SKM-1 (cell line): ENCODE measurements at regions not wholly inside any gene's neighbourhood (a gene's known extent, or its start where the extent isn't known, plus 50 kb on each side); places are given as distances from the start of the nearest gene placed in this dataset.
"Not testable (repeated sequence)": the region's sequence is repeated elsewhere in the genome, so short reads cannot be mapped to it uniquely, and the experiment has no call there.

Experiments used
- DNase-seq: peaks from one replicate; lab custom pipeline; 2025; ENCODE audit not compliant: unreplicated experiment; lab: John Stamatoyannopoulos, UW

DNA sequence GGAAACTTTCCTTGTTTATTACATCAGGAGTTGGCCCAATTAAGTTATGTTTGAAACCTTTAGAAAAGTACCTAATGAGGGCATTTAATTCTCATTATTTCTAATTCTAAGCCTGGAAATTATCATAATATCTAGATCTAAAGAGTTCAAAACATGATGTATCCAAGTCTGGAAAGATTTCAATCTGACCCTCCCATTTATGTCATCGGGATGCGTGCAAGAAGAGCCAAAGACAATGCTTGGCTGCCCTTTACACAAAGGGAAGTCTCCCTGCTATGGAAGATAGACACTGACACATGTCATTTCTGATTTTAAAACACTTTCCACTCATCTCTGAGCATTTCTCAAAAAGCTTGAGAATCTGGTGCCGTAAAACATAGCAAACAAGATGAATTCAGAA, 222.4 kb downstream of the ANTXR2 start:
- no peak for DNase-seq

DNA sequence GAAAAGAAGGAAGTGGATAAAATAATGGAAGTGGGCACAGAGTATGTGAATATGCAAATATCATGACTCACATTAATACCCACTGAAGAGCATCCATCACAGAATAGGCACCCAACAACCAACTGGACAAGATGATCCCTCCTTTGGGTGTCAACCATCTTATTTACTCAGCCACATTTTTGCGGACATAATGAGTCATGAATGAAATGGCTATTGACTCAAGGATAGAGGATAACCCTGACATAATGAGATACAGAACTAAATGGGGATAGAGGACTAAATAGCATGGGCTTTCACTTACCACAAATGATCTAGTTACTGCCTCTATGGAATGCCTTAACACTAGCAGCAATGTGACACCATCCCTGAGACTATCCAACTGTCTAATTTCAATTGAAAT, 224.7 kb downstream of the ANTXR2 start:
- DNase-seq: no peak

DNA sequence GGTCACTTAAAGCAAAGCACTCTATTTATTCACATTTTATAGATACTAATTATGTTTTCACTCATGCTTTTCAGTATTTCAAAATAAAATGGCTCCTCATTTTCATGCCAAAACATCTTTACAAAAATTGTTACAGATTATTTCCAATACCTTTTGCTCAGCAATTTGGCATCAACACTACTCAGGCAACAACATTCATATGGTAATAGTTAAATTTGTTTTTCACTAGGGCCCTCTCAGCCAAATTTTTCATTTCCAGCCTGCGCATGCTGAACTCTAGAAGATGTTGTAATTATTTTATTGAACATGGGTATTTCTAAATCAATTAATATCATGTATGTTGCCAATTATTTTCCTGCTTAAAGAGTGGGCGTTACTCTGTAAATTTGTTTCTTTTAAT, 225.6 kb downstream of the ANTXR2 start:
- no peak for DNase-seq

DNA sequence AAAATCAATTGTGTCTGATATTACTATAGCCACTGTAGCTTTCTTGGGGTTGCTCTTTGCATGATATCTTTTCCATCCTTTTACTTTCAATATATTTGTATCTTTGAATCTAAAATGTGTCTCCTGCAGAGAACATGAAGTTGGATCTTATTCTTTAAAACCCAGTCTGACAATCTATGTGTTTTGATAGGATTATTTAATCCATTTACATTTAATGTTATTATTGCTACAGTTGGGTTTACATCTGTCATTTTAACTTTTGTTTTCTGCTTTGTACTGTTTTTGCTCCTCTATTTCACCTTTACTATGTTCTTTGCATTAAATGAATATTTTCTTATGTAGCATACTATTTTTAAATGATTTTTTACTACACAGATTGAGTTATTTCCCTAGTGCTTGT, 230.9 kb downstream of the ANTXR2 start:
- DNase-seq: no peak

DNA sequence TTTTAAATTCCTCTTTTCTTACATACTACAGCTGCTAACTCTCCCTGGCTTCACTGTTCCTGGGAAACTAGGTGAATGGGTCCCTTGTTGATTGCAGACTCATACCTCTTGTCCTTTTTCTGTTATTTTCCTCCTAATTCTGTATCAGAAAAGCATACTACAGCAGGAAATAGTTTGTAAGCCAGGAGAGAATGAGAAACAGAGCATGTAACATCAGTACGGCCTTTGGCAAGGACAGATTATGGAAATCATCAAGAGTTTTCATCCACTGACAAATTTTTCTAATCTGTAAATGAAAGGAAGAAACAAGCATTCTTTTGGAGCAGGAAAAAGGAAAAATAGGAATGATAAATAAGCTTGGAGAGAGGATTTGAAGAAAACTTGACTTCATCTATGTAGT, 239.2 kb downstream of the ANTXR2 start:
- DNase-seq: no peak

DNA sequence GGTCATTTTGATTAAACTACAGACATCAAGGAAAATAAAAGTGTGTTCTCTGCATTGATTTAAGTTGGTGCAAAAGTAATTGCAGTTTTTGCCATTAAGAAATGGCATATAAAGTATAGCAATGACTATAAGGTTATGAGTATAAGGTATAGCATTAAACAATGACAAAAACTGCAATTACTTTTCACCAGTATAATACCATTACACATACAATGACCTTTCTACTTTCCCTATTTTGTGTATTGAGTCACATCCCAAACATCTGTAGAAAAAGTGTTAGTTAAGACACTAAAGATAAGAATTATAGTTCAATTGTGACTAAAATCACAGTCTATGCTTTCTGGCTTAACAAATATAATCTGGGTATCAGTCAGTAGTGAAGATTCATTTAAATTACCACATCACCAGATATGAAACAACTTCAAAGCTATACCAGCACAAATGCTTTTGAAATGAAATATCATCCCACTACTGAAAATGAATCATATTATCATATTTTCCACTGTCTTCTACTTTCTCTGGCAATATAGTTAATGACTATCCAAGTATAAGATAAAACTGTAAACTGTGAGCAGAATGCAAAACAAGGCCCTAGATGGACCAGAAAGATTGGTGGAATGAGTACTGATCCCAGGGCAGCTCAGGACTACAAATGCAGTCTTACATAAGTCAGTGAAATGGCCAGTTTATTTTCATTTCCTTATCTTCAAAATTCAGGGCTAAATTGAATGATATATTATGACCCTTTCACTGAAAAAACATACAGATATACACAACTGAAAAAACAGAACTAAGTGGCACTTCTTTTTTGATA, 241.1 kb downstream of the ANTXR2 start:
- DNase-seq: no peak

DNA sequence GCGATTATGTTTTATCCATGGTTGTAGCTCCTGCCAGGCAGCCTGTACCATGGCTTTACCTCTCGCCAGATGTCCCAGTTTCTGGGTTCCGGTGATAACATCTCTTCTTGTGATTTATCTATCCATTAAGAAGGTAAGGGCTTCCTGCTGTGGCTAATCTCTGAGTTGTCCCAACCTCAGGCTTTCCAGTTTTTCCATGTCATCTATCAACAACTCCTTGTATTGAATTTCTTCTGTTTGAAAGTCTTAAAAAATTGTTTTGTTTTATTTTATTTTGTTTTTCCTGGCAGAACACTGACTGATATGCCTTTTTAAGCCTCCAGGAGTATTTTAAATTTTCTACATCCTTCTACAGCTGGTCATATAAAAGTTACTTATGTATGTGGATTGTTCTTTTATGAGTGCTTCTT, 241.9 kb downstream of the ANTXR2 start:
- DNase-seq: no peak

DNA sequence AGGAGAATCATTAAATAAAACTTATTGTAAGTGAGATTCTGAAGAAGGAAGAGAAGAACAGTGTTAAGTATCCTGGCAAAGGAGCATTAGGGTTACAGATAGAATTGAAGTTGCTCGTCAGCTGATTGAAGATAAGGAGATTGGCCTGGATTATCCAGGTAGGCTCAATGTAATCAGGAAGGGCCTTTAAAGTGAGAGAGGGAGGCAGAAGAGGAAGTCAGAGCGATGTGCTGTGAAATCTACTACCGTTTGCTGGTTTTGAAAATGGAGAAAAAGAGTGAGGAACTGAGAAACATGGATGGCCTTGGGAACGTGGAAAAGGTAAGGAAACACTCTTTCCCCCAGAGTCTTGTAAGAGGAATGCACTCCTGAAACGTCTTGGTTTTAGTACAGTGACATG, 245.7 kb downstream of the ANTXR2 start:
- DNase-seq: no peak

DNA sequence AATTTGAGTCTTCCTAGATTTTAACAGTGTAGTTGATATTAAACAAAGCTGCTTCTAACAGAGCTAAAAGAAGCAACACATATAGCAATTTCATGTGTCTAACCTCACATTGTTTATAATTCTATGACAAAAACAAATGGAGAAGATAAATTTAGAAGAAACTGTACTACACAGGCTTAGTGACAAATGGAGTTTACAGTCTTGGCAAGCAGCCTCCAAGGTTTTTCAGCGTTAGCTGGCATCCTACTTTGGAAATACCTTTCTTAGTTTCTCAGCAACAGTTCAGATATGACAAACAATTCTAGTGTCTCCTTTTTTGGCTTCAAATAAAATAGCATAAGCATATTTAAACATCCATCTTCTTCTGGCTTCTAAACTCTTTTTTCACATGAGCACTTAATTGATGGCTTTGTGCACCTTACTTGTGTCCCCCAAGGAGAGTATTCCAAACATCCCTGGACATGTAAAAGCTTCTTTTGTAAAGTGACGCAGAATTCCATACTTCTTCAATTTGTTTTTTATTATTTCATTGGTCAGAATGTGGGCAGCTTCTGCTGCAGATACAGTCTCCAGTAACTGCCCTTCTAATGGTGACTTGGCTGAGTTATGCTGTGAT, 249.8 kb downstream of the ANTXR2 start:
- no peak for DNase-seq

DNA sequence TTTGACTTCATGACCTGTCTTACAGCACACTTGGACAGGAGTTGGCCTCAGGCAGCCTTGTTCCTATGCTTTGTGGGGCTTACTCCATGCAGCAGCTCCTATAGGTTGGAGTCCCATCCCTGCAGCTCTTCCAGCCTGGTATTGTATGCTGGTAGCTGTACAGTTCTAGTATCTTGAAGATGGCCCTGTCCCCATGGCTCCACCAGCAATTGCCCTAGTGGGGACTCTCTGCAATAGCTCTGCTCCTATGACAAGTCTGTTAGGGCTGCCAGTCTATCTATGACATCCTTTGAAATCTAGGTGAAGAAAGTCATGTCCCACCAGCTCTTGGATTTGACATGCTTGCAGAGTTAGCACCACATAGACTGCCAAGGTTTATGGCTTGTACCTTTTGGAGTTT, 252.6 kb downstream of the ANTXR2 start:
- DNase-seq: no peak

DNA sequence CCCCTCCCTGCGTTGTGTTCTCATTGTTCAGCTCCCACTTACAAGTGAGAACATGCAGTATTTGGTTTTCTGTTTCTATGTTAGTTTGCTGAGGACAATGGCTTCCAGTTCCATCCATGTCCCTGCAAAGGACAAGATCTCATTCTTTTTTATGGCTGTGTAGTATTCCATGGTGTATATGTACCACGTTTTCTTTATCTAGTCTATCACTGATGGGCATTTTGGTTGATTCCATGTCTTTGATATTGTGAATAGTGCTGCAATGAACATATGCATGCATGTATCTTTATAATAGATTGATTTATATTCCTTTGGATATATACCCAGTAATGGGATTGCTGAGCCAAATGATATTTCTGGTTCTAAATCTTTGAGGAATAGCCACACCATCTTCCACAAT, 265.1 kb downstream of the ANTXR2 start:
- DNase-seq: not testable (repeated sequence)

DNA sequence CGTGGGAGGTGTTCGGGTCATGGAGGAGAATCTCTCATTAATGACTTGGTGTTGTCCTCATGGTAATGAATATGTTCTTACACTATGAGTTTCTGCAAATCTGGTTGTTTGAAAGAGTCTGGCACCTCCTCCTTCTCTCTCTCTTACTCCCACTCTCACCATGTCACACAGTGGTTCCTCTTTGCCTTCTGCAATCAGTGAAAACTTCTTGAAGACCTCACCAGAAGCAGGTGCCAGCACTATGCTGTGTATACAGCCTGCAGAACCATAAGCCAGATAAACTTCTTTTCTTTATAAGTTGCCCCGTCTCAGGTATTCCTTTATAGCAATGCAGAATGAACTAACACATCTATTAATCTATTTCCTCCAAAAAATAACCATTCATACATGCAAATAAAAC, 275.0 kb downstream of the ANTXR2 start:
- DNase-seq: no peak

DNA sequence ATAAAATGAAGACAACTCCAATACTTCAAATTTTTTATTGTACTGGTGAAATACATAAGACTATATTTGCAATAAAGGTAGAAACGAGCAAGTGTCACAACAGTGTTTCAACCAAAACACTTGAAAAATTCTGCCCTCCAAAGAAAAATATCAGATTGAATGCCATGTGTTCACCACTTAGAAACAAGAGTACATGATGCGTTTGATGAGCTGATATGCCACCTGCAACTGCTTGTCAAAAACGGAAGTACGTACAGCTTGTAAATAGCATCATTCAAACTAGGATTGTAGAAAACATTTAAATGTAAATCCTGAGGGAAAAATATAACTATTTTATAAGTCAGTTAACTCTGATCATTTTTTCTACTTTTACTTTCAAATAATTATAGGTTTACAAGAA, 276.1 kb downstream of the ANTXR2 start:
- DNase-seq: no peak

DNA sequence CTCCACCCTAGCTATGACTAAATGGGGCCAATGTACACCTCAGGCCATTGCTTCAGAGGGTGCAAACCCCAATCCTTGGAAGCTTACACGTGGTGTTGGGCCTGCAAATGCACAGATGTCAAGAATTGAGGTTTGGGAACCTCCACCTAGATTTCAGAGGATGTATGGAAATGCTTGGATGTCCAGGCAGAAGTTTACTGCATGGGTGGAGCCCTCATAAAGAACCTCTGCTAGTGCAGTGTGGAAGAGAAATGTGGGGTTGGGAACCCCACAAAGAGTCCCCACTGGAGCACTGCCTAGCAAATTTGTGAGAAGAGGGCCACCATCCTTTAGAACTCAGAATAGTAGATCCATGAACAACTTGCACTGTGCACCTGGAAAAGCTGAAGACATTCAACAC, 284.1 kb downstream of the ANTXR2 start:
- DNase-seq: no peak

DNA sequence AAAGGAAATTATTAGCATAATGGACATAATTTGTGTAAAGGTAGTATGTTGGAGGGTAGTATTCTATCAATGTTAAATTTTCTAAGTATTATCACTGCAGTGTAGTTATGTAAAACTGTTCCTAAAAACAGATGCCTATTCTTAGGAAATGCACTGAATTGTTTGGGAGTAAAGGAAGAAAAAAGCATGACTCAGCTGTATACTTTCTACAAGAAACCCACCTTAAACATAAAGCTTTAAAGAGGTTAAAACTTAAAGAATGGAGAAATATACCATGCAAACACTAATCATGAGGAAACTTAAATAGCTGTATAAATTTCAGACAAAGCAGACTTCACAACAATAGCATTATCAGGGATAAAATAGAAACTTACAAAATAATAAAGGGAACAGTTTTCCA, 292.9 kb downstream of the ANTXR2 start:
- DNase-seq: no peak

DNA sequence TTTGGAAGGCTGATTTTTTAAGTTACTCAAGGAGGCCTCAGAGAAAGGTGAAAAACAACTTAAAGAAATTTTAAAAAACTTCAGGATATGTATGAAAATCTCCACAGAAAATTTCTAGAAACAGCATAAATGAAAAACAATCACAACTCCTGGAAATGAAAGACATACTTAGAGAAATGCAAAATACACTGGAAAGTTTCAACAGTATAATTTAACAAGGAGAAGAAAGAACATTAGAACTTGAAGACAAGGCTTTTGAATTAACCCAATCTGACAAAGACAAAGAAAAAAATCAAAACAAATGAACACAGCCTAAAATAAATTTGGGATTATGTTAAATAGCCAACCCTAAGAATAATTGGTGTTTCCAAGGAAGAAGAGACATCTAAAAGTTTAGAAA, 300.5 kb downstream of the ANTXR2 start:
- no peak for DNase-seq

DNA sequence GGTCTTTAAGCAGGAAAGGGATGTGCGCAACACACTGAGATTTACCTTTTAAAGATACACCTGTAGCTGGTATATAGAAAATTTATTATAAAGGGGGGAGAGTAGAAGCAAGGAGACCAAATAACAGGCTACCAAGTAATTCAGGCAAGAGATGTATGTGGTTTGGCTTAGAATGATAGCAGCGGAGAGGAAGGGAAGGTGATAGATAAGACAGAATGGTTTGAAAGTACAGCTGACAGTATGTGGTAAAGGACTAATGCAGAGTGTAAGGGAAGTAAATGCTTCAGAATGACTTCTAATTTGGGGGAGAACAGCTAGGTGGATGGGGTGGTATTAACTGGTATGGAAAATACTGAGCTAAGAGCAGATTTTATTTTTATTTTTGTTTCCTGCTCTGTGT, 308.9 kb downstream of the ANTXR2 start:
- DNase-seq: no peak

DNA sequence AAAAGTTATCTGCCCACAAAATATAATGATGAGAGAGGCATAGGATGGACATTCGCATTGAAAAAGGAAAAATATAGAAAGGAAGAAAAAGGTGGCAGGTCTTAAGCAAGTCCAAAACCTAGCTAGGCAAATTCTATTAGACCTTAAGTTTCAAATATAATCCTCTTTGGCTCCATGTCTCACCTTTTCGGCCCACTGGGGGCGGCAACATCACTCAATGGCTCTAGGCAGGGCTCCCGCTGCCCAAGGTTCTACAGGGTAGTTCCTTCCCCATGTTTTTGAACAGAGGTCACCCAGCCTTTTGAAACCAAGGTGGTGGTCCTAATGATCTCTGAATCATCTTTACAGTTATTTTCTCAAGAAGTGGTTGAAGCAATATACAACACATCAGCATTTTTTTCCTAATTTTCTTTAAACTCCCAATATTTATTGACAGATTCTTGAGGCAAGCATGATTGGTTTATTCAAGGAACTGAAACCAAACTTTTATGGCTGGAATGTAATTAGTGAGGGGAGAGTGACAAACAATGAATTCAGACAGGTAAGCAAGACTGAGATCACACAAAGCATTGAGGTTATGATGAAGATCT, 309.4 kb downstream of the ANTXR2 start:
- no peak for DNase-seq

DNA sequence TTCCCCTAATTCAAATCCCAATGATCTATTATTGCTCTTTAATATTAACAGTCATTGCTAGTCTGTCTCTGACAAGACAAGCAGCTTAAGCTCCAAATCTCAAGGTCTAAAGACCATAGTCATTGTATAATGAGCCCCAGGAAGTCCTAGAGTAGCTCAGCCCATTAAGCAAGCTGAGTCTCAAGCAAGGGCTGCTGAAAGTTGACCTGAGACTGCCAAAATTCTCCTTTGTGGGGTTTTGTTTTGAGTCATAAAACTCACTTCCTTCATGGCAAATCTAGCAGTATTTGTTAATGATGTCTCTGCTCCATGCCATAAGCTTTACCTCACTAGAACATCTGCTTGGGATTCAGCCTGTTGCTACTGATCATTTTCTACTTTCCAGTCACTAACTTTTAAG, 313.2 kb downstream of the ANTXR2 start:
- no peak for DNase-seq

DNA sequence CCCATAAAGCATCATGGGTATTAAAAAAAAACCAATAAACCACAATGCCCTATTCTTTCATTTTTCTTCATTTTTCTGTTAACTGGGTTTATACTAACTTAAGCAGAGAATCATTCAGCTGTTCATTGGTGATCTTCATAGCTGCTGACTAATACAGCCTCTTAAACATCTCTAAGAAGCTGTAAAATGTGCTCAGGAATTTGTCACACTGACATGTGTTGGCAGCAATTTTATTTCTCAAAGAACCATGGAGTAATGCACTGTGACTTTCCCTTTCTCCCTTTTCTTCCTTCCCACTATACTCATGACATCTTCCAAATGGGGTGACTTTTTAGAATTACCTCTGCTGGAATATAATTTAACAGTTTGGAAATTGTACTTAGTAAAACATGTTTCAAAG, 315.4 kb downstream of the ANTXR2 start:
- DNase-seq: no peak

DNA sequence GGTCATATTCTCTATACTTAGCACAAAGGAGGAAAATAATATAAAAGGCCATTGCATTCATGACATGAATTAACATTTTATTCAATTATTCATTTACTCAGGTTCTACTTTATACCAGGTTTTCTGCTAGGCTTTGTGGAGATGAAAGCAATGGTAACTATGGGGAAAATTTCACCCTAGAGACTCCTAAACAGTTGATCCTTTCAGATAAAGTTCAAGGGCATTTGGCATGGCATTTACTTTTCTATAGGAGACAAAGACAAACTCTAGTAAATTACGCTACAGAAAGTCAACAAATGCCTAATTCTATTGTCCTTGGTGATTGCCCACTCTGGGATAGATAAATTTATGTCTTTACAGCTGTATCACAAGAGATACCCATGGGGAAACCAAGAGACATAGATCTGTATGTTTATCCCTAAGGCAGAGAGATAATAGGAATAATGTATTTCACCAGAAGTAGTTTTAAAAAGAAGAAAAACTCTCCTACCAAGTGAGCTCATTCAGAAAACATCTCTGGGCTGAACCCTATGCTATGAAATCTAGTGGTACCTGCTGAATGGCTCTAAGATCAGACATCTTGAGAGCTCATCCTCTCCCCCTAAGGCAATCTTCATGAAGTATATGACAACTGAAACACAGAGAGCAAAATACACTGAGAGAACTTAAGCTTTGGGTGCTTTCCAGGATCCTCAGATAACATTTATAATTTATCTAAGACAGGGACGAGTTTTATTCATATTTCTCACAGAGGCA, 316.7 kb downstream of the ANTXR2 start:
- no peak for DNase-seq

DNA sequence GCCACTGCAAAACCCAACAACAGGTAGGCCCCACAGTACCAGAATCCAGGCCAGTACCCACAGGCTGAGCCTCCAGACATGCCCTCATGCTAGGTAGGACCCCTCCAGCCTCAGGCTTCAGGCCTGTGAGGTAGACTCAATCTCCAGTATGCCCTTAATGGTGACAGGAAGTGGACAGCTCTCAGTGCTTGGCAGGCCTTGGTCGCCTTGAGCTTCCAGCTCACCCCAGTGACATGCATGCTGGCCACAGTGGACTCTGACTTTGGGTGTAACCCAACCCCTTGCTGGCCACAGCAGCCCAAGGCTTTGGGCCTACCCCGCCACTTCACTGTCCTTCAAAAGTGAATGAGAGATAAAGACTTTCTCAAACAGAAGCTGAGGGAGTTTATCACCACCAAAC, 324.2 kb downstream of the ANTXR2 start:
- DNase-seq: no peak
